GM13976 (cell line): ENCODE measurements at regions not wholly inside any gene's neighbourhood (a gene's known extent, or its start where the extent isn't known, plus 50 kb on each side); places are given as distances from the start of the nearest gene placed in this dataset.
"Not testable (repeated sequence)": the region's sequence is repeated elsewhere in the genome, so short reads cannot be mapped to it uniquely, and the experiment has no call there.

Experiments used
- DNase-seq: peaks from one replicate; pipeline ENCODE4 v3.0.0; 2012; ENCODE audit warnings: low spot score
- in situ Hi-C: fragments of 300-500 bp; cut with MboI; formaldehyde crosslinking; loops from one replicate; pipeline ENCODE4 v1.12.0; 2022; ENCODE audit warnings: low sequenced_read_pairs, mixed read lengths, inconsistent platforms; ENCODE audit not compliant: unreplicated experiment
- TF ChIP-seq, protein P1 (sequence below): IDR thresholded peaks from 2 replicates; pipeline ENCODE4 v1.5.1; 2012; ENCODE audit warnings: borderline replicate concordance, mild to moderate bottlenecking; ENCODE audit not compliant: insufficient read depth; ENCODE audit errors: extremely low read depth, missing control alignments, control extremely low read depth

DNA sequence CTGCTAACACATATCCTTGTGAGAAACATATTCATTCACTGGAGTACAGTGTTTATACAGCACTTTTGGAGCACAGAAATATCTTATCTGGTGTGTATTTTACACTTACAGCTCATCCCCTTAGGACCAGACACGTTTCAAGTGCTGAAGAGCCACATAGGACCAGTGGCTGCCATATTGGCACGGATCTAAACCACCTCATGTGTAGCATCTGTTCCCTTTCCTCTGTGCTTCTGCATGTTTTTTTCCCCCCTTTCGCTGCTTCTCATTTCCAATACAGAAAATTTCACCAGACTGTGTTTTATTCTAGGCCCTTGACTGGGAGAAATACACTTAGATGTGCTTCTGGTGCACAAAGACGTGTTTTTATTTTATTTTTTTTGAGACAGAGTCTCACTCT lies 69.7 kb upstream of the RBMX start:
- no peak for DNase-seq
- TF ChIP-seq, protein P1, sequence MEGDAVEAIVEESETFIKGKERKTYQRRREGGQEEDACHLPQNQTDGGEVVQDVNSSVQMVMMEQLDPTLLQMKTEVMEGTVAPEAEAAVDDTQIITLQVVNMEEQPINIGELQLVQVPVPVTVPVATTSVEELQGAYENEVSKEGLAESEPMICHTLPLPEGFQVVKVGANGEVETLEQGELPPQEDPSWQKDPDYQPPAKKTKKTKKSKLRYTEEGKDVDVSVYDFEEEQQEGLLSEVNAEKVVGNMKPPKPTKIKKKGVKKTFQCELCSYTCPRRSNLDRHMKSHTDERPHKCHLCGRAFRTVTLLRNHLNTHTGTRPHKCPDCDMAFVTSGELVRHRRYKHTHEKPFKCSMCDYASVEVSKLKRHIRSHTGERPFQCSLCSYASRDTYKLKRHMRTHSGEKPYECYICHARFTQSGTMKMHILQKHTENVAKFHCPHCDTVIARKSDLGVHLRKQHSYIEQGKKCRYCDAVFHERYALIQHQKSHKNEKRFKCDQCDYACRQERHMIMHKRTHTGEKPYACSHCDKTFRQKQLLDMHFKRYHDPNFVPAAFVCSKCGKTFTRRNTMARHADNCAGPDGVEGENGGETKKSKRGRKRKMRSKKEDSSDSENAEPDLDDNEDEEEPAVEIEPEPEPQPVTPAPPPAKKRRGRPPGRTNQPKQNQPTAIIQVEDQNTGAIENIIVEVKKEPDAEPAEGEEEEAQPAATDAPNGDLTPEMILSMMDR: no peak
- in situ Hi-C loops: loop anchor here (10.0 kb wide), 1 partner anchor 105 kb away; no protein-coding TSS in a partner anchor

DNA sequence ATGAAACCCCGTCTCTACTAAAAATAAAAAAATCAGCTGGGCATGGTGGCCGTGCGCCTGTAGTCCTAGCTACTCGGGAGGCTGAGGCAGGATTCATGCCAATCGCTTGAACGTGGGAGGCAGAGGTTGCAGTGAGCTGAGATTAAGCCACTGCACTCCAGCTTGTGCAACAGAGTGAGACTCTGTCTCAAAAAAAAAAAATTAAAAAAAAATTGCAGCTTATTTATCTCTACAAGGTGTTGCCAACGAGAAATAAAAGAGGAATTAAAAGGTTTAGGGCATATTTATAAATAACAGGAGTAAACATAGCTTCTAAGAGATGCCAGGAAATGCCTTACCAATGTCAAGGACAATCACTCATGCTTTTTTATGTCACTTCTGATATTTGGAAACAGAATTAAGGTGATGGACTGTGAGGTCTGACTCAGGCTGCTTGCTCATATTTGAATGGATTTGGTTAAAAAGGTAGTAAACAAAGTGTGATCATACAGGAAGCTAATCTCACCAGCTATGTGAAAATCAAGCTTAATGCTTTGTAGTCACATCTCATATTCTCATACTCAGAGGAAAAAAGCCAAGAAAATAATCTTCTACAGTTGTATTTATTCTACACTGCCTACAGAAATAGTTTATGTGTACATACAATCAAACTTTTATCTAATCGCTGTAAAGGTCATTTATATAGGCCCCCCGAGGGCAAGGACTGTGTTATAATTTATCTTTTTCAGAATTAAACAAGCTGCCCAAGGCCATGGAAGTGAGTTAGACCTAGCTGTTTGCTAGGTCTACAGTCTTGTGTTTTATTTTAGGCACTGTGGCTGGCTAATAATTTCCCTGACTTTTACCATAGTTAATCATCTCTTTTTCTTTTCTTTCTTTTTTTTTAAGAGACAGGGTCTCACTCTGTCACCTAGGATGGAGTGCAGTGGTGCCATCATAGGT lies 61.1 kb upstream of the RBMX start:
- DNase-seq: no peak
- in situ Hi-C loops: loop anchor here (25.0 kb wide), 1 partner anchor 354 kb away; no protein-coding TSS in a partner anchor
- TF ChIP-seq, protein P1: no peak

DNA sequence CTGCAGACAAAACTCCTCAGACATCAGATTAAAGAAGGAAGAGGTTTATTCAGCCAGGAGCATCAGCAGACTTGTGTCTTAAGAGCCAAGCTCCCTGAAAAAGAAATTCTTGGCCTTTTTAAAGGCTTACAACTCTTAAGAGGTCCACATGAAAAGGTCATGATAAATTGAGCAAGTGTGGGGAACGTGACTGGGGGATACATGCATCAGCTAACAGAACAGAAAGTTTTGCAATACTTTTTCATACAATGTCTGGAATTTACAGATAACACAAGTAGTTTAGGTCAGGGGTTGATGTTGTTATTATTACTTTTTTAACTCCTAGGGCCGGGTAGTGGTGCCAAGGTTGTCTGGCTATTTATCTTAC lies 55.6 kb upstream of the RBMX start:
- no peak for DNase-seq
- TF ChIP-seq, protein P1: no peak
- in situ Hi-C loops: loop anchor here (25.0 kb wide), 1 partner anchor 349 kb away; no protein-coding TSS in a partner anchor

DNA sequence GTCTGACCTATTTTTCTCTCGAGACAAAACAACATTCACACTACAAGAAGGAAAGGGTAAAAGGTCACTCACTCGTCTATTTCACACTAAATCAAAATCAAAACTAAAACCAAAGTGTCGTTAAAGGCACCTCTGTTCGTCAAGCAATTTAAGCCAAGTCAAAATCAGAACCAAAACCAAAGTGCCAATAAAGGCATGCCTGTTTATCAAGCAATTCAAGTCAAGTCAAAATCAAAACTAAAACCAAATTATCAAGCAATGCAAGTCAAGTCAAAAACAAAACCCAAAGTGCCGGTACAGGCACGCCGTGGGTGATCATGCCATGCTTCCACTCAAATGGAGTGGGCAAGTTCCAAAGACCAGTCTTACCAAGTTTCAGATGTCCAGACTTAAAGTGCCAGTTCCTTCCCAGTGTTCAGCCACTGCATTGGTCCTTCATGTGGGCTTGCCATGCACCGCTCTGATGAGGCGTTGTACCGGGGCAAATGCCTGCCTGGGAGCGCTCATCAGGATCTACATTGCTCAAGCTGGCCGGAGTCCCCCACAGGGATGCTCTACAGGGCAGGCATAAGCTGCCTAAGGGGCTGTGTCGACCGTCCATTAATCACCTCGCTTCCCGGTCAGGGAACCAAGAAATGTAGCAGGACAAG lies 55.1 kb upstream of the RBMX start:
- peak; percentile 22 for DNase-seq
- in situ Hi-C loops: loop anchor here (25.0 kb wide), 1 partner anchor 348 kb away; no protein-coding TSS in a partner anchor

DNA sequence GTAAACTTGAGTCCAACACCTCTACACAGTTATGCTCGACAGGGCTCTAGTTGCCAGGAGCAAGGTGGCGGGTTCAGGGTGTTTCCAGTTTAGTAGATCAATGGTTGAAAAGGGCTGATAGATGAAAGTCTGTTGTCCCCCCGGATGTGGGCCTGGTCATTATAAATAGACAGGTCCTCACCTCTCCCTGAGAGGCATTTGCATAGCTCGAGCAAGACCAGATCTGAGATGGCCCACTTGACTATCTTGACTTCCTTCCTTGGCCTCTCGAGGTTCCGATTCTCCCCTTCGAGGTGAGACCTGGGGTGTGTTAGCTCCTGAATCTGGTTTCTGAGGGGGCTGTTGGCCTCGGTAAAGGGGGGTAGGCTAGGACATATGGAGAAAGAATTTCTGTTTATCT lies 54.1 kb upstream of the RBMX start:
- in situ Hi-C loops: loop anchor here (25.0 kb wide), 1 partner anchor 347 kb away; no protein-coding TSS in a partner anchor
- not testable (repeated sequence) for DNase-seq

DNA sequence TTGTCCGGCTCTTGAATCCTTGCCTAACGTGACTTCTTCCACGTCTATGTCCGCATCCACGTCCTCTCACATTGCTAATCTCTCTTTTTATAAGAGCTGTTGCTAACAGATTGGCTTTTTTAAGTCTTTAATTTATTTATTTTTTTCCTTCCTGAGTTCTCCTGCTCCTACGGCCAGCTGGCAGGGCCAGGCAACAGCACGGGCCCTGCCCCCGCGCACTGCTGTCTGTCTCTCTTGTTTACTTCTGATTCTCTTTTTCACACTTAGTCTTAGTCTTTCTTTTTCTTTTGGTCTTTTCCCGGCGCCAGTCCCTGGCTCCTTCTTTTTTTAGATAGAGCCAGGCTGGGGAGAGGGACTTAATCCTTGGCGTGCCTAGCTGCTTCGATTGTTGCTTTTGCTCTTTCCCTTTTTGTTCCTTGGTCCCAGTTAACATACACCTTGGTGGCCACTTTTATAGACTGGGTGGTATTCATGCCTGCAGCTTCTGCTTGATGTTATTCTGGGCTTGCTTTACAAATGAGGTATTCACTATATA lies 53.2 kb upstream of the RBMX start:
- in situ Hi-C loops: loop anchor here (25.0 kb wide), 1 partner anchor 346 kb away; no protein-coding TSS in a partner anchor
- no peak for DNase-seq
- TF ChIP-seq, protein P1: no peak

DNA sequence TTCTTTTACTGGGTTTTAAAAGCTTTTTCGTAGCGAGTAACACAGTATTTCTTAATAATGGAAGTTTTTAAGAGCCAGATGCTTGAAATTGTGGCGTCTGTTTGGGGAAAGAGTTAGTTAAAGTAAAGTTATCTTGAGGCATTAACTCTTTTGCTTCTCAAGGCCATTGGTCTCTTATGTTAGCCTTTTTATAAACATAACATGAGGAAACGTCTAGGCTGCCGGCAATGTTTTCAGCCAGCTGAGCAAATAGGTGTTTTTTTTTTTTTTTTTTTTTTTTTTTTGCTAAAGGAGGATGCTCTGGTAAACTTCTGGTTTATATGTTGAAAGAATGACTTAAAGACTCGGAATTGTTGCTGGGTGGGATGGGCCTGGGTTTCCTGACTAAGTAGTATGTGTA lies 51.1 kb upstream of the RBMX start:
- DNase-seq: no peak
- in situ Hi-C loops: loop anchor here (25.0 kb wide), 1 partner anchor 344 kb away; no protein-coding TSS in a partner anchor
- TF ChIP-seq, protein P1: no peak
